ENCODE measurements at regions not wholly inside any gene's neighbourhood (a gene's known extent, or its start where the extent isn't known, plus 50 kb on each side); places are given as distances from the start of the nearest gene placed in this dataset.
"Not testable (repeated sequence)": the region's sequence is repeated elsewhere in the genome, so short reads cannot be mapped to it uniquely, and the experiment has no call there.

GRCh38 chrX:40394302-40394701 lies 186.5 kb upstream of the ATP6AP2 start:
- no peaks in the 10 kb centered on the region for H3K27me3 ChIP-seq (ENCODE audit: control insufficient read depth, insufficient read depth, low read length, poor library complexity, severe bottlenecking)
- no peaks in the 10 kb centered on the region for H3K4me1 ChIP-seq (ENCODE audit: control insufficient read depth, insufficient read depth, low read length)
- no peaks in the 10 kb centered on the region for H3K9me3 ChIP-seq (ENCODE audit: control insufficient read depth, low read length)
- no peaks in the 10 kb centered on the region for H3K36me3 ChIP-seq (ENCODE audit: control insufficient read depth, insufficient read depth, low read length)
- H3K27ac ChIP-seq (ENCODE audit: insufficient read depth, low read depth, low read length, poor library complexity, severe bottlenecking), result no peak overlapping the region
- WGBS, 2 experiments, result 96 to 97% methylated on average over 5 of the region's 5 CpGs
- no peak overlapping the region for H3K4me3 ChIP-seq (ENCODE audit: insufficient read depth, low read depth, low read length)

- H3K4me1 ChIP-seq (ENCODE audit: control insufficient read depth, insufficient read depth, low read length), result no peaks in the 10 kb centered on the region
- H3K27me3 ChIP-seq (ENCODE audit: control insufficient read depth, insufficient read depth, low read length, poor library complexity, severe bottlenecking), result no peaks in the 10 kb centered on the region
- 86 to 98% methylated on average over 2 of the region's 2 CpGs for WGBS, 2 experiments
- no peak overlapping the region for H3K4me3 ChIP-seq (ENCODE audit: insufficient read depth, low read depth, low read length)
- H3K36me3 ChIP-seq (ENCODE audit: control insufficient read depth, insufficient read depth, low read length), result no peaks in the 10 kb centered on the region
- no peak overlapping the region for H3K27ac ChIP-seq (ENCODE audit: insufficient read depth, low read depth, low read length, poor library complexity, severe bottlenecking)
- no peaks in the 10 kb centered on the region for H3K9me3 ChIP-seq (ENCODE audit: control insufficient read depth, low read length)
Measured at GRCh38 chrX:40392599-40392998, 188.2 kb upstream of the ATP6AP2 start.

- Histone ChIP-seq H3K27me3 (ENCODE audit: control insufficient read depth, insufficient read depth, low read length, poor library complexity, severe bottlenecking) (no peaks in the 10 kb centered on the region), H3K27ac (ENCODE audit: insufficient read depth, low read depth, low read length, poor library complexity, severe bottlenecking) (no peak overlapping the region), H3K4me1 (ENCODE audit: control insufficient read depth, insufficient read depth, low read length) (no peaks in the 10 kb centered on the region), H3K4me3 (ENCODE audit: insufficient read depth, low read depth, low read length) (no peak overlapping the region), H3K36me3 (ENCODE audit: control insufficient read depth, insufficient read depth, low read length) (no peaks in the 10 kb centered on the region), H3K9me3 (ENCODE audit: control insufficient read depth, low read length) (no peaks in the 10 kb centered on the region)
- 57 to 61% methylated on average over 3 of the region's 3 CpGs for WGBS, 2 experiments
Measured at GRCh38 chrX:40391662-40392061, 189.1 kb upstream of the ATP6AP2 start.

GRCh38 chrX:40389555-40389954 lies 191.2 kb upstream of the ATP6AP2 start:
- Histone ChIP-seq H3K36me3 (ENCODE audit: control insufficient read depth, insufficient read depth, low read length) (no peaks in the 10 kb centered on the region), H3K4me3 (ENCODE audit: insufficient read depth, low read depth, low read length) (no peak overlapping the region), H3K9me3 (ENCODE audit: control insufficient read depth, low read length) (no peaks in the 10 kb centered on the region), H3K27ac (ENCODE audit: insufficient read depth, low read depth, low read length, poor library complexity, severe bottlenecking) (no peak overlapping the region), H3K27me3 (ENCODE audit: control insufficient read depth, insufficient read depth, low read length, poor library complexity, severe bottlenecking) (no peaks in the 10 kb centered on the region), H3K4me1 (ENCODE audit: control insufficient read depth, insufficient read depth, low read length) (no peaks in the 10 kb centered on the region)
- 94 to 95% methylated on average over 2 of the region's 2 CpGs for WGBS, 2 experiments

GRCh38 chrX:40388441-40388840 lies 192.3 kb upstream of the ATP6AP2 start:
- Histone ChIP-seq H3K9me3 (ENCODE audit: control insufficient read depth, low read length) (no peaks in the 10 kb centered on the region), H3K4me1 (ENCODE audit: control insufficient read depth, insufficient read depth, low read length) (no peaks in the 10 kb centered on the region), H3K27ac (ENCODE audit: insufficient read depth, low read depth, low read length, poor library complexity, severe bottlenecking) (no peak overlapping the region), H3K4me3 (ENCODE audit: insufficient read depth, low read depth, low read length) (no peak overlapping the region), H3K27me3 (ENCODE audit: control insufficient read depth, insufficient read depth, low read length, poor library complexity, severe bottlenecking) (no peaks in the 10 kb centered on the region), H3K36me3 (ENCODE audit: control insufficient read depth, insufficient read depth, low read length) (no peaks in the 10 kb centered on the region)
- 98 to 100% methylated on average over 4 of the region's 5 CpGs for WGBS, 2 experiments

- not testable (repeated sequence) for H3K27me3 ChIP-seq (ENCODE audit: control insufficient read depth, insufficient read depth, low read length, poor library complexity, severe bottlenecking)
Measured at GRCh38 chrX:40387869-40388268, 192.9 kb upstream of the ATP6AP2 start.

GRCh38 chrX:40387311-40387710 lies 193.5 kb upstream of the ATP6AP2 start:
- not testable (repeated sequence) for H3K36me3 ChIP-seq (ENCODE audit: control insufficient read depth, insufficient read depth, low read length); H3K4me3 ChIP-seq (ENCODE audit: insufficient read depth, low read depth, low read length); H3K27me3 ChIP-seq (ENCODE audit: control insufficient read depth, insufficient read depth, low read length, poor library complexity, severe bottlenecking); H3K4me1 ChIP-seq (ENCODE audit: control insufficient read depth, insufficient read depth, low read length); H3K27ac ChIP-seq (ENCODE audit: insufficient read depth, low read depth, low read length, poor library complexity, severe bottlenecking); H3K9me3 ChIP-seq (ENCODE audit: control insufficient read depth, low read length)
- WGBS, 2 experiments, result 91 to 96% methylated on average over 6 of the region's 7 CpGs

More at GRCh38 chrX:40387869-40388268, 192.9 kb upstream of the ATP6AP2 start:
- not testable (repeated sequence) for H3K36me3 ChIP-seq (ENCODE audit: control insufficient read depth, insufficient read depth, low read length); H3K9me3 ChIP-seq (ENCODE audit: control insufficient read depth, low read length); H3K4me1 ChIP-seq (ENCODE audit: control insufficient read depth, insufficient read depth, low read length); H3K27ac ChIP-seq (ENCODE audit: insufficient read depth, low read depth, low read length, poor library complexity, severe bottlenecking); H3K4me3 ChIP-seq (ENCODE audit: insufficient read depth, low read depth, low read length)
- 94 to 97% methylated on average over 9 of the region's 9 CpGs for WGBS, 2 experiments

GRCh38 chrX:40385682-40386081 lies 195.1 kb upstream of the ATP6AP2 start:
- Histone ChIP-seq H3K36me3 (ENCODE audit: control insufficient read depth, insufficient read depth, low read length) (no peaks in the 10 kb centered on the region), H3K4me3 (ENCODE audit: insufficient read depth, low read depth, low read length) (no peak overlapping the region), H3K9me3 (ENCODE audit: control insufficient read depth, low read length) (no peaks in the 10 kb centered on the region), H3K27me3 (ENCODE audit: control insufficient read depth, insufficient read depth, low read length, poor library complexity, severe bottlenecking) (no peaks in the 10 kb centered on the region), H3K27ac (ENCODE audit: insufficient read depth, low read depth, low read length, poor library complexity, severe bottlenecking) (no peak overlapping the region), H3K4me1 (ENCODE audit: control insufficient read depth, insufficient read depth, low read length) (no peaks in the 10 kb centered on the region)
- 91% methylated on average over 2 to 3 of the region's 3 CpGs for WGBS, 2 experiments

- Histone ChIP-seq H3K27ac (ENCODE audit: insufficient read depth, low read depth, low read length, poor library complexity, severe bottlenecking) (no peak overlapping the region), H3K9me3 (ENCODE audit: control insufficient read depth, low read length) (no peaks in the 10 kb centered on the region), H3K27me3 (ENCODE audit: control insufficient read depth, insufficient read depth, low read length, poor library complexity, severe bottlenecking) (no peaks in the 10 kb centered on the region), H3K36me3 (ENCODE audit: control insufficient read depth, insufficient read depth, low read length) (no peaks in the 10 kb centered on the region), H3K4me1 (ENCODE audit: control insufficient read depth, insufficient read depth, low read length) (no peaks in the 10 kb centered on the region), H3K4me3 (ENCODE audit: insufficient read depth, low read depth, low read length) (no peak overlapping the region)
- WGBS, 2 experiments, result 89 to 90% methylated on average over 10 of the region's 10 CpGs
Measured at GRCh38 chrX:40385256-40385655, 195.5 kb upstream of the ATP6AP2 start.

GRCh38 chrX:40383969-40384368 lies 196.8 kb upstream of the ATP6AP2 start:
- no peak overlapping the region for H3K27ac ChIP-seq (ENCODE audit: insufficient read depth, low read depth, low read length, poor library complexity, severe bottlenecking)
- H3K4me3 ChIP-seq (ENCODE audit: insufficient read depth, low read depth, low read length), result no peak overlapping the region
- no peaks in the 10 kb centered on the region for H3K9me3 ChIP-seq (ENCODE audit: control insufficient read depth, low read length)
- no peaks in the 10 kb centered on the region for H3K4me1 ChIP-seq (ENCODE audit: control insufficient read depth, insufficient read depth, low read length)
- 90 to 99% methylated on average over 4 of the region's 4 CpGs for WGBS, 2 experiments
- no peaks in the 10 kb centered on the region for H3K27me3 ChIP-seq (ENCODE audit: control insufficient read depth, insufficient read depth, low read length, poor library complexity, severe bottlenecking)
- H3K36me3 ChIP-seq (ENCODE audit: control insufficient read depth, insufficient read depth, low read length), result no peaks in the 10 kb centered on the region

GRCh38 chrX:40383360-40383759 lies 197.4 kb upstream of the ATP6AP2 start:
- no peaks in the 10 kb centered on the region for H3K36me3 ChIP-seq (ENCODE audit: control insufficient read depth, insufficient read depth, low read length)
- H3K27me3 ChIP-seq (ENCODE audit: control insufficient read depth, insufficient read depth, low read length, poor library complexity, severe bottlenecking), result no peaks in the 10 kb centered on the region
- 80 to 81% methylated on average over 6 of the region's 6 CpGs for WGBS, 2 experiments
- H3K9me3 ChIP-seq (ENCODE audit: control insufficient read depth, low read length), result no peaks in the 10 kb centered on the region
- H3K27ac ChIP-seq (ENCODE audit: insufficient read depth, low read depth, low read length, poor library complexity, severe bottlenecking), result no peak overlapping the region
- H3K4me3 ChIP-seq (ENCODE audit: insufficient read depth, low read depth, low read length), result no peak overlapping the region
- no peaks in the 10 kb centered on the region for H3K4me1 ChIP-seq (ENCODE audit: control insufficient read depth, insufficient read depth, low read length)
